Coronary artery (tissue), 2 donors: ENCODE measurements at regions not wholly inside any gene's neighbourhood (a gene's known extent, or its start where the extent isn't known, plus 50 kb on each side); places are given as distances from the start of the nearest gene placed in this dataset.

ENCODE experiments used
- DNase-seq: peaks from one replicate; pipeline ENCODE4 v3.0.0-alpha.2; 2017; ENCODE audit warnings: low spot score
- H3K27ac ChIP-seq, 2 donors: fragments of 200-600 bp; sonication (generic); one replicate each; pipeline ENCODE4 v1.5.1; 2016 to 2019
- H3K4me3 ChIP-seq: fragments of 200-600 bp; sonication (generic); 2 replicates; pipeline ENCODE4 v1.5.1; 2016; ENCODE audit warnings: mild to moderate bottlenecking, moderate library complexity
- CTCF ChIP-seq: fragments of 200-600 bp; sonication (generic); IDR thresholded peaks from one replicate; pipeline ENCODE4 v1.5.1; 2019; ENCODE audit warnings: antibody characterized with exemption

- Histone ChIP-seq H3K27ac (no peak overlapping the region), H3K4me3 (no peak overlapping the region)
- no peak for DNase-seq
- no peak for TF ChIP-seq CTCF
Observed at GRCh38 chr2:54382601-54383000, 73.5 kb upstream of the SPTBN1 start.

- no peak for TF ChIP-seq CTCF
- no peak for DNase-seq
- Histone ChIP-seq H3K4me3 (no peak overlapping the region), H3K27ac (no peak overlapping the region)
Observed at GRCh38 chr2:54384301-54385203, 71.6 kb upstream of the SPTBN1 start.

- no peak for DNase-seq
- TF ChIP-seq CTCF, result no peak
- H3K27ac ChIP-seq, result no peak overlapping the region
- H3K4me3 ChIP-seq, result no peak overlapping the region
Observed at GRCh38 chr2:54385271-54385670, 70.9 kb upstream of the SPTBN1 start.

GRCh38 chr2:54386585-54386984 lies 69.5 kb upstream of the SPTBN1 start:
- H3K4me3 ChIP-seq, result peak overlapping the region; percentile 41
- no peak for DNase-seq
- TF ChIP-seq CTCF, result no peak
- peak overlapping the region in 1 of 2 donors; percentile 79 for H3K27ac ChIP-seq

- Histone ChIP-seq H3K27ac (peak overlapping the region in 1 of 2 donors; percentile 79), H3K4me3 (peak overlapping the region; percentile 41)
- DNase-seq, result no peak
- TF ChIP-seq CTCF, result no peak
Observed at GRCh38 chr2:54387059-54387991, 68.8 kb upstream of the SPTBN1 start.

GRCh38 chr2:54388076-54388475 lies 68.1 kb upstream of the SPTBN1 start:
- no peak for TF ChIP-seq CTCF
- Histone ChIP-seq H3K27ac (peak overlapping the region in 1 of 2 donors; percentile 79), H3K4me3 (no peak overlapping the region)
- DNase-seq, result no peak
